MCF 10A (cell line): ENCODE measurements at regions not wholly inside any gene's neighbourhood (a gene's known extent, or its start where the extent isn't known, plus 50 kb on each side); places are given as distances from the start of the nearest gene placed in this dataset.

Source experiments
- BruUV-seq: library from RNA; stranded (reverse); fragments of 400-500 nt; replicated peaks from 2 replicates; lab custom pipeline; 2021; lab: Mats Ljungman, UMichigan
- CTCF ChIA-PET: fragments of 300-600 bp; sonication (Branson Sonifier 250); formaldehyde crosslinking; extraction: SDS; loops from one replicate; lab custom pipeline; 2021; ENCODE audit warnings: antibody characterized with exemption, inconsistent platforms; lab: Yijun Ruan, JAX
- POLR2A ChIA-PET: fragments of 300-600, 350-650 bp; sonication (Branson Sonifier 250); formaldehyde crosslinking; extraction: SDS; loops from one replicate; lab custom pipeline; 2020; ENCODE audit warnings: antibody characterized with exemption, inconsistent platforms; lab: Yijun Ruan, JAX
- DNase-seq: peaks from one replicate; pipeline ENCODE4 v3.0.0-alpha.2; 2018; ENCODE audit not compliant: unreplicated experiment
- H3K27ac Mint-ChIP-seq: one replicate; pipeline ENCODE4 v1.8.0; 2022; ENCODE audit warnings: mild to moderate bottlenecking, low read depth, mixed read lengths; ENCODE audit not compliant: unreplicated experiment
- H3K27me3 Mint-ChIP-seq: one replicate; pipeline ENCODE4 v1.8.0; 2022; ENCODE audit warnings: mixed read lengths; ENCODE audit not compliant: insufficient read depth, unreplicated experiment
- H3K36me3 Mint-ChIP-seq: one replicate; pipeline ENCODE4 v1.8.0; 2022; ENCODE audit warnings: mild to moderate bottlenecking, moderate library complexity, mixed read lengths; ENCODE audit not compliant: insufficient read depth, unreplicated experiment
- H3K4me1 Mint-ChIP-seq: one replicate; pipeline ENCODE4 v1.8.0; 2022; ENCODE audit warnings: mixed read lengths; ENCODE audit not compliant: insufficient read depth, unreplicated experiment
- H3K4me3 Mint-ChIP-seq: one replicate; pipeline ENCODE4 v1.8.0; 2022; ENCODE audit warnings: mild to moderate bottlenecking, moderate library complexity, mixed read lengths; ENCODE audit not compliant: unreplicated experiment
- H3K9me3 Mint-ChIP-seq: one replicate; pipeline ENCODE4 v1.8.0; 2022; ENCODE audit warnings: mixed read lengths; ENCODE audit not compliant: unreplicated experiment
- intact Hi-C: fragments of 100-400 bp; cut with micrococcal nuclease; formaldehyde crosslinking; loops from 2 replicates; pipeline ENCODE4 v1.14.1; 2022
- TF ChIP-seq, protein P1 (sequence below): fragments of 200-600 bp; IDR thresholded peaks from one replicate; pipeline ENCODE4 v1.8.0; 2022; ENCODE audit warnings: antibody characterized with exemption, mild to moderate bottlenecking; ENCODE audit not compliant: unreplicated experiment

DNA sequence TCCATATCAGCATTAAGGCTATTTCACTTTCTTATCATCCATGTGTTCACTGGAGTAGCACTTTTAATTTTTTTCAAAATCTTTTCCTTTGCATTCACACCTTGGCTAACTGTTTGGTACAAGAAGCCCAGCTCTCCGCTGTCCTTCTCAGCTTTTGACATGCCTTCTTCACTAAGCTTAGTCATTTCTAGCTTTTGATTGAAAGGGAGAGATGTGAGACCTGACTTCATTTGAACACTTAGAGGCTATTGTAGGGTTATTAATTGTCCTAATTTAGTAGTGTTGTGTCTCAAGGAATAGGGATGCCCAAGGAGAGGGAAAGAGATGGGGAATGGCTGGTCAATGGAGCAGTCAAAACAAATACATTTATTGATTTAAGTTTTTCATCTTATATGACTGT is 350.0 kb downstream of the CXCL12 start:
- CTCF ChIA-PET: interaction anchor here (0.7 kb wide), 2 partner anchors 51 to 1299 kb away, joined by 3 read pairs; no protein-coding TSS in a partner anchor
- TF ChIP-seq, protein P1, sequence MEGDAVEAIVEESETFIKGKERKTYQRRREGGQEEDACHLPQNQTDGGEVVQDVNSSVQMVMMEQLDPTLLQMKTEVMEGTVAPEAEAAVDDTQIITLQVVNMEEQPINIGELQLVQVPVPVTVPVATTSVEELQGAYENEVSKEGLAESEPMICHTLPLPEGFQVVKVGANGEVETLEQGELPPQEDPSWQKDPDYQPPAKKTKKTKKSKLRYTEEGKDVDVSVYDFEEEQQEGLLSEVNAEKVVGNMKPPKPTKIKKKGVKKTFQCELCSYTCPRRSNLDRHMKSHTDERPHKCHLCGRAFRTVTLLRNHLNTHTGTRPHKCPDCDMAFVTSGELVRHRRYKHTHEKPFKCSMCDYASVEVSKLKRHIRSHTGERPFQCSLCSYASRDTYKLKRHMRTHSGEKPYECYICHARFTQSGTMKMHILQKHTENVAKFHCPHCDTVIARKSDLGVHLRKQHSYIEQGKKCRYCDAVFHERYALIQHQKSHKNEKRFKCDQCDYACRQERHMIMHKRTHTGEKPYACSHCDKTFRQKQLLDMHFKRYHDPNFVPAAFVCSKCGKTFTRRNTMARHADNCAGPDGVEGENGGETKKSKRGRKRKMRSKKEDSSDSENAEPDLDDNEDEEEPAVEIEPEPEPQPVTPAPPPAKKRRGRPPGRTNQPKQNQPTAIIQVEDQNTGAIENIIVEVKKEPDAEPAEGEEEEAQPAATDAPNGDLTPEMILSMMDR: no peak
- BruUV-seq: no TSS peak

GRCh38 chr10:44033008-44033407 is 351.9 kb downstream of the CXCL12 start:
- H3K36me3 Mint-ChIP-seq: no peaks in the 10 kb centered on the region
- no peaks in the 10 kb centered on the region for H3K9me3 Mint-ChIP-seq
- TF ChIP-seq, protein P1: no peak
- no peaks in the 10 kb centered on the region for H3K4me1 Mint-ChIP-seq
- ChIA-PET CTCF (no interaction called here), POLR2A (no interaction called here)
- H3K27me3 Mint-ChIP-seq: peaks cover 10% of the 10 kb centered on the region
- no peak overlapping the region for H3K27ac Mint-ChIP-seq
- H3K4me3 Mint-ChIP-seq: no peak overlapping the region
- no TSS peak for BruUV-seq
- intact Hi-C loops: no loop called here
- DNase-seq: no peak

More for the DNA sequence above, 350.0 kb downstream of the CXCL12 start:
- Mint-ChIP-seq H3K9me3 (no peaks in the 10 kb centered on the region), H3K4me3 (no peak overlapping the region), H3K27me3 (peaks cover 2% of the 10 kb centered on the region), H3K4me1 (no peaks in the 10 kb centered on the region), H3K36me3 (no peaks in the 10 kb centered on the region), H3K27ac (no peak overlapping the region)
- DNase-seq: no peak
- POLR2A ChIA-PET: no interaction called here
- intact Hi-C loops: no loop called here

GRCh38 chr10:44032216-44032615 is 352.7 kb downstream of the CXCL12 start:
- POLR2A ChIA-PET: no interaction called here
- H3K27ac Mint-ChIP-seq: no peak overlapping the region
- intact Hi-C loops: no loop called here
- CTCF ChIA-PET: no interaction called here
- H3K36me3 Mint-ChIP-seq: no peaks in the 10 kb centered on the region
- H3K4me3 Mint-ChIP-seq: no peak overlapping the region
- peaks cover 10% of the 10 kb centered on the region for H3K27me3 Mint-ChIP-seq
- no peaks in the 10 kb centered on the region for H3K9me3 Mint-ChIP-seq
- no TSS peak for BruUV-seq
- no peaks in the 10 kb centered on the region for H3K4me1 Mint-ChIP-seq
- DNase-seq: peak; percentile 31
- TF ChIP-seq, protein P1: no peak

GRCh38 chr10:44030738-44031137 is 354.2 kb downstream of the CXCL12 start:
- no TSS peak for BruUV-seq
- intact Hi-C loops: no loop called here
- Mint-ChIP-seq H3K4me3 (no peak overlapping the region), H3K36me3 (no peaks in the 10 kb centered on the region), H3K9me3 (no peaks in the 10 kb centered on the region), H3K4me1 (no peaks in the 10 kb centered on the region), H3K27ac (no peak overlapping the region), H3K27me3 (peaks cover 22% of the 10 kb centered on the region)
- CTCF ChIA-PET: interaction anchor here (0.7 kb wide), 1 partner anchor 11 kb away, joined by 3 read pairs; no protein-coding TSS in a partner anchor
- TF ChIP-seq, protein P1: no peak
- POLR2A ChIA-PET: no interaction called here
- DNase-seq: no peak
